MM.1S (cell line): ENCODE measurements at regions not wholly inside any gene's neighbourhood (a gene's known extent, or its start where the extent isn't known, plus 50 kb on each side); places are given as distances from the start of the nearest gene placed in this dataset.

Experiments used
- DNase-seq: peaks from one replicate; pipeline ENCODE4 v3.0.0-alpha.2; 2015
- H2AFZ ChIP-seq: fragments of 300-600 bp; sonication (generic); 2 replicates; pipeline ENCODE4 v1.6.0; 2016; ENCODE audit warnings: antibody characterized with exemption, low read length
- H3F3A ChIP-seq: fragments of 300-600 bp; sonication (generic); 2 replicates; pipeline ENCODE4 v1.6.1; 2016; ENCODE audit warnings: mild to moderate bottlenecking, antibody characterized with exemption, low read length, moderate library complexity, mixed read lengths; ENCODE audit not compliant: insufficient read depth
- H3K27ac ChIP-seq: fragments of 300-600 bp; sonication (generic); 2 replicates; pipeline ENCODE4 v1.5.1; 2016; ENCODE audit warnings: mild to moderate bottlenecking, low read length
- H3K27me3 ChIP-seq: fragments of 300-600 bp; sonication (generic); replicated peaks from 2 replicates; pipeline ENCODE4 v1.6.0; 2016; ENCODE audit warnings: low read length; ENCODE audit not compliant: insufficient read depth
- H3K36me3 ChIP-seq: fragments of 300-600 bp; sonication (generic); replicated peaks from 2 replicates; pipeline ENCODE4 v1.6.1; 2016; ENCODE audit warnings: mild to moderate bottlenecking, low read length, mixed read lengths; ENCODE audit not compliant: insufficient read depth
- H3K4me1 ChIP-seq: fragments of 300-600 bp; sonication (generic); 2 replicates; pipeline ENCODE4 v1.6.1; 2016; ENCODE audit warnings: low read length, mixed read lengths
- H3K4me2 ChIP-seq: fragments of 300-600 bp; sonication (generic); 2 replicates; pipeline ENCODE4 v1.6.0; 2016; ENCODE audit warnings: low read depth, low read length
- H3K4me3 ChIP-seq: fragments of 300-600 bp; sonication (generic); 2 replicates; pipeline ENCODE4 v1.5.1; 2016; ENCODE audit warnings: low read length, mixed read lengths
- H3K79me2 ChIP-seq: fragments of 300-600 bp; sonication (generic); 2 replicates; pipeline ENCODE4 v1.6.1; 2016; ENCODE audit warnings: mixed run types, low read length, mixed read lengths
- H3K9ac ChIP-seq: fragments of 300-600 bp; sonication (generic); 2 replicates; pipeline ENCODE4 v1.6.1; 2016; ENCODE audit warnings: low read length, mixed read lengths
- H3K9me2 ChIP-seq: fragments of 300-600 bp; sonication (generic); replicated peaks from 2 replicates; pipeline ENCODE4 v1.6.1; 2016; ENCODE audit warnings: mild to moderate bottlenecking, low read length, mixed read lengths; ENCODE audit not compliant: insufficient read depth
- H3K9me3 ChIP-seq: fragments of 300-600 bp; sonication (generic); replicated peaks from 2 replicates; pipeline ENCODE4 v1.6.1; 2016; ENCODE audit warnings: mild to moderate bottlenecking, low read length, mixed read lengths; ENCODE audit not compliant: insufficient read depth
- H4K20me1 ChIP-seq: fragments of 300-600 bp; sonication (generic); 2 replicates; pipeline ENCODE4 v1.6.1; 2016; ENCODE audit warnings: mild to moderate bottlenecking, low read length, moderate library complexity, mixed read lengths; ENCODE audit not compliant: insufficient read depth
- CTCF ChIP-seq: fragments of 300-600 bp; sonication (generic); IDR thresholded peaks from 2 replicates; pipeline ENCODE4 v1.5.1; 2016; ENCODE audit warnings: antibody characterized with exemption, low read length, mixed read lengths
- EZH2 ChIP-seq: fragments of 300-600 bp; sonication (generic); optimal IDR thresholded peaks from 2 replicates; pipeline ENCODE3; 2017; ENCODE audit warnings: low read depth, mild to moderate bottlenecking, antibody characterized with exemption, low read length, mixed read lengths
- EZH2phosphoT487 ChIP-seq: fragments of 300-600 bp; sonication (generic); IDR thresholded peaks from 2 replicates; pipeline ENCODE4 v1.6.1; 2018; ENCODE audit warnings: antibody characterized with exemption, low read length

DNA sequence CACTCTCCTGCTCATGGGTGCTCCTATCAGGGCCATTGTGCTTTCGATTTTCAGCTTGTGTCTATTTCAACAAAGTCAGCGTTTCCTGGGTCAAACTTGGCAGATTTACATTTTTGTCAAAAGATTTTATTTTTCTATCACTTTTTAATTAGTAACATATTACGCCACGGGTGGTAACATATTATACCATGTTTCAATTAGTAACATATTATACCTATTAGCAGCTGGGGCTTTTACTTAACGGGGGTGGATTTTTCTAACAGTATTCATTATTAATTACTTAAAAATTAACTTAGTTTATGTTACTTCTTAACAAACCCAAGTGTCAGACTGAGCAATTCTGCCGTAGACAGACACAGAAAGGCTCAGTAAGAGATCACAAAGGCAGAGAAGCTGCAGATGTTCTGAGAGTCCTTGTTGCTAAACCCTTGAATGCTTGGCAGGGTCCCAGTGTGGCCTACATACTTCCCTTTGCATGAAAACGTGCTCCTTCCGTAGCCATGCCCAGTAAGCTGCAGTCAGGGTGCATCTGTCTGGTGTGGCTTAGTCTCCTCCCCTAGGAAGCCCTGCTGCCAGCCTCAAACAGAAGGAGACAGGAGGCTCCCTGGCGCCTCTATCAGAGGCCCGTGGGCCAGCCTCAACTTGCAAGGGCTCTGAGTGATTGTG, 263.1 kb upstream of the CXCL12 start:
- no peaks in the 10 kb centered on the region for H3K9me2 ChIP-seq
- H4K20me1 ChIP-seq = no peaks in the 10 kb centered on the region
- no peak overlapping the region for H3K4me3 ChIP-seq
- no peak for TF ChIP-seq CTCF
- TF ChIP-seq EZH2phosphoT487 = no peak
- TF ChIP-seq EZH2 = no peak
- no peaks in the 10 kb centered on the region for H3K9me3 ChIP-seq
- no peaks in the 10 kb centered on the region for H3F3A ChIP-seq
- no peaks in the 10 kb centered on the region for H3K36me3 ChIP-seq
- H3K27ac ChIP-seq = no peak overlapping the region
- H2AFZ ChIP-seq = no peak overlapping the region
- H3K9ac ChIP-seq = no peak overlapping the region
- no peaks in the 10 kb centered on the region for H3K27me3 ChIP-seq
- DNase-seq = no peak
- no peaks in the 10 kb centered on the region for H3K4me1 ChIP-seq
- no peak overlapping the region for H3K4me2 ChIP-seq
- no peaks in the 10 kb centered on the region for H3K79me2 ChIP-seq

GRCh38 chr10:44650691-44651661, 260.2 kb upstream of the TMEM72 start:
- Histone ChIP-seq H3K27ac (no peak overlapping the region), H3K9me3 (no peaks in the 10 kb centered on the region; the same call in 1 of the 2 replicates), H2AFZ (no peak overlapping the region), H4K20me1 (no peaks in the 10 kb centered on the region), H3K4me3 (no peak overlapping the region), H3K27me3 (no peaks in the 10 kb centered on the region), H3K9me2 (no peaks in the 10 kb centered on the region), H3F3A (no peaks in the 10 kb centered on the region), H3K9ac (no peak overlapping the region), H3K36me3 (no peaks in the 10 kb centered on the region), H3K4me1 (no peaks in the 10 kb centered on the region), H3K4me2 (no peak overlapping the region), H3K79me2 (no peaks in the 10 kb centered on the region)
- TF ChIP-seq CTCF (no peak), EZH2 (no peak), EZH2phosphoT487 (no peak)
- no peak for DNase-seq

GRCh38 chr10:44651834-44652233, 259.3 kb upstream of the TMEM72 start:
- no peaks in the 10 kb centered on the region for H3K36me3 ChIP-seq
- no peak overlapping the region for H3K27ac ChIP-seq
- no peaks in the 10 kb centered on the region for H3K27me3 ChIP-seq
- no peak overlapping the region for H3K4me2 ChIP-seq
- no peaks in the 10 kb centered on the region for H3K9me2 ChIP-seq
- no peak overlapping the region for H2AFZ ChIP-seq
- no peaks in the 10 kb centered on the region for H3F3A ChIP-seq
- H3K9me3 ChIP-seq = no peaks in the 10 kb centered on the region; the same call in 1 of the 2 replicates
- TF ChIP-seq EZH2phosphoT487 (no peak), EZH2 (no peak), CTCF (no peak)
- no peak for DNase-seq
- no peak overlapping the region for H3K4me3 ChIP-seq
- H3K79me2 ChIP-seq = no peaks in the 10 kb centered on the region
- H3K9ac ChIP-seq = no peak overlapping the region
- no peaks in the 10 kb centered on the region for H4K20me1 ChIP-seq
- no peaks in the 10 kb centered on the region for H3K4me1 ChIP-seq
